WTC11 (cell line): ENCODE measurements at regions not wholly inside any gene's neighbourhood (a gene's known extent, or its start where the extent isn't known, plus 50 kb on each side); places are given as distances from the start of the nearest gene placed in this dataset.
A peak's percentile ranks its signal among the peaks of the same experiment; 100 is the strongest.

Source experiments
- ATAC-seq: fragments of 200-7000 bp; cut with Tn5 transposase; 2 replicates; pipeline ENCODE4 v1.10.0; 2021; ENCODE audit warnings: mild to moderate bottlenecking, moderate library complexity
- CTCF ChIA-PET: fragments of 300-600 bp; sonication (Branson Sonifier 250); formaldehyde crosslinking; loops from one replicate; lab custom pipeline; 2021; ENCODE audit warnings: antibody characterized with exemption; lab: Charles Lee
- POLR2A ChIA-PET: fragments of 350-600 bp; sonication (Branson Sonifier 250); formaldehyde crosslinking; loops from one replicate; lab custom pipeline; 2021; ENCODE audit warnings: antibody characterized with exemption; lab: Charles Lee
- DNase-seq: peaks from one replicate; pipeline ENCODE4 v3.0.0; 2021; ENCODE audit warnings: low spot score
- H3K27ac Mint-ChIP-seq: 2 replicates; pipeline ENCODE4 v1.8.0; 2021; ENCODE audit warnings: mixed read lengths
- H3K27me3 Mint-ChIP-seq: 2 replicates; pipeline ENCODE4 v1.8.0; 2021; ENCODE audit warnings: low read depth, mild to moderate bottlenecking, moderate library complexity, mixed read lengths
- H3K36me3 Mint-ChIP-seq: 2 replicates; pipeline ENCODE4 v1.8.0; 2021; ENCODE audit warnings: mixed read lengths
- H3K4me1 Mint-ChIP-seq: 2 replicates; pipeline ENCODE4 v1.8.0; 2022; ENCODE audit warnings: mixed read lengths
- H3K4me3 Mint-ChIP-seq: 2 replicates; pipeline ENCODE4 v1.8.0; 2021; ENCODE audit warnings: mild to moderate bottlenecking, moderate library complexity, mixed read lengths
- H3K9me3 Mint-ChIP-seq: 2 replicates; pipeline ENCODE4 v1.8.0; 2021; ENCODE audit warnings: mixed read lengths
- ATF1 ChIP-seq: sonication (generic); formaldehyde crosslinking; IDR thresholded peaks from 2 replicates; pipeline ENCODE4 v1.8.1; 2023; ENCODE audit warnings: mild to moderate bottlenecking, moderate library complexity, missing genetic modification reagents
- CREM ChIP-seq: sonication (generic); formaldehyde crosslinking; IDR thresholded peaks from 2 replicates; pipeline ENCODE4 v1.8.1; 2022; ENCODE audit warnings: mild to moderate bottlenecking, missing genetic modification reagents, moderate library complexity
- FOXK1 ChIP-seq: sonication (generic); formaldehyde crosslinking; IDR thresholded peaks from 2 replicates; pipeline ENCODE4 v1.8.0; 2022; ENCODE audit warnings: mild to moderate bottlenecking, moderate library complexity, missing genetic modification reagents
- GTF2I ChIP-seq: fragments of 250-450 bp; sonication (Bioruptor Pico); conservative IDR thresholded peaks from 2 replicates; pipeline ENCODE4 v1.4.0; 2021; ENCODE audit warnings: mild to moderate bottlenecking
- MXD4 ChIP-seq: fragments of 250-450 bp; sonication (Bioruptor Pico); IDR thresholded peaks from 2 replicates; pipeline ENCODE4 v1.8.0; 2021; ENCODE audit warnings: mild to moderate bottlenecking, moderate library complexity, borderline replicate concordance
- NR3C1 ChIP-seq: sonication (generic); formaldehyde crosslinking; conservative IDR thresholded peaks from 2 replicates; pipeline ENCODE4 v1.8.1; 2023; ENCODE audit warnings: low read depth, mild to moderate bottlenecking, missing genetic modification reagents
- RELA ChIP-seq: sonication (generic); formaldehyde crosslinking; IDR thresholded peaks from 2 replicates; pipeline ENCODE4 v1.8.1; 2022; ENCODE audit warnings: missing genetic modification reagents, mild to moderate bottlenecking, borderline replicate concordance
- TCF7 ChIP-seq: sonication (generic); formaldehyde crosslinking; IDR thresholded peaks from 2 replicates; pipeline ENCODE4 v1.8.0; 2022; ENCODE audit warnings: mild to moderate bottlenecking, low read depth, missing genetic modification reagents, moderate library complexity
- TEAD1 ChIP-seq: sonication (generic); formaldehyde crosslinking; IDR thresholded peaks from 2 replicates; pipeline ENCODE4 v1.8.0; 2022; ENCODE audit warnings: mild to moderate bottlenecking, missing genetic modification reagents
- ZNF317 ChIP-seq: sonication (generic); formaldehyde crosslinking; IDR thresholded peaks from 2 replicates; pipeline ENCODE4 v1.8.1; 2023; ENCODE audit warnings: low read depth, mild to moderate bottlenecking, moderate library complexity, missing genetic modification reagents, borderline replicate concordance
- ZNF396 ChIP-seq: fragments of 250-450 bp; sonication (Bioruptor Pico); IDR thresholded peaks from 2 replicates; pipeline ENCODE4 v1.8.0; 2021; ENCODE audit warnings: mild to moderate bottlenecking, moderate library complexity, borderline replicate concordance
- TF ChIP-seq, protein P1 (sequence below): sonication (generic); formaldehyde crosslinking; IDR thresholded peaks from 2 replicates; pipeline ENCODE4 v1.8.1; 2023; ENCODE audit warnings: mild to moderate bottlenecking, missing genetic modification reagents, moderate library complexity
- TF ChIP-seq, protein P2 (sequence below): fragments of 250-450 bp; sonication (Bioruptor Pico); IDR thresholded peaks from 2 replicates; pipeline ENCODE4 v1.9.0; 2021; ENCODE audit warnings: mild to moderate bottlenecking, borderline replicate concordance
- TF ChIP-seq, protein P3 (sequence below): sonication (generic); formaldehyde crosslinking; IDR thresholded peaks from 2 replicates; pipeline ENCODE4 v1.8.0; 2023; ENCODE audit warnings: mild to moderate bottlenecking, missing genetic modification reagents
- TF ChIP-seq, protein P4 (sequence below): sonication (generic); formaldehyde crosslinking; IDR thresholded peaks from 2 replicates; pipeline ENCODE4 v1.8.1; 2023; ENCODE audit warnings: mild to moderate bottlenecking, missing genetic modification reagents
- TF ChIP-seq, protein P5 (sequence below): sonication (generic); formaldehyde crosslinking; IDR thresholded peaks from 2 replicates; pipeline ENCODE4 v1.8.1; 2023; ENCODE audit warnings: mild to moderate bottlenecking, missing genetic modification reagents, moderate library complexity
- TF ChIP-seq, protein P6 (sequence below): sonication (generic); formaldehyde crosslinking; IDR thresholded peaks from 2 replicates; pipeline ENCODE4 v1.8.1; 2022; ENCODE audit warnings: mild to moderate bottlenecking, moderate library complexity, missing genetic modification reagents
- TF ChIP-seq, protein P7 (sequence below): sonication (generic); formaldehyde crosslinking; IDR thresholded peaks from 2 replicates; pipeline ENCODE4 v1.8.1; 2023; ENCODE audit warnings: mild to moderate bottlenecking, missing genetic modification reagents, borderline replicate concordance
- TF ChIP-seq, protein P8 (sequence below): sonication (generic); formaldehyde crosslinking; IDR thresholded peaks from 2 replicates; pipeline ENCODE4 v1.8.0; 2023; ENCODE audit warnings: missing genetic modification reagents

DNA sequence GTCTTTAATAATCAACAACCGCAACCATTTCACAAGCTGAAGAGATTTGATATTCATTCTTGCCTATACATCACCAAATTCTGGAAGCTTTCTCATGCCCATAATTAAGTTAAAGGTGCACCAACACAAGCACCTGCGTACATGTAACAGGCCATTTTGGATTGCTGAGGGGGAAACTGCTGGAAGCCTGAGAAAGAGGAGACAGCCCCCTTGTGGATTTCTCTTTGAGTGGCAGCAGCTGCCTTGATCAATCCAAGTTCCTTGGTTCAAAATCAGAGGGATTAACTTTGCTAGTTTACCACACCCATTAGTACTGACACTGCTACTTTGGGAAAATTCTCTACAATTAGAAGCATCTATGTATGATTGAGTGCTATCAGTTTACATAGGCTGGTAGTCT is 321.1 kb downstream of the NOVA1 start:
- CTCF ChIA-PET: interaction anchor here (0.8 to 2.2 kb wide), 4 partner anchors 21 to 192 kb away, joined by 3 to 16 read pairs (median 6); no protein-coding TSS in a partner anchor
- Mint-ChIP-seq H3K9me3 (peaks cover 10% of the 10 kb centered on the region), H3K27me3 (no peaks in the 10 kb centered on the region), H3K4me3 (no peak overlapping the region), H3K36me3 (no peaks in the 10 kb centered on the region), H3K4me1 (peaks cover 15% of the 10 kb centered on the region), H3K27ac (no peak overlapping the region)
- ATAC-seq (peak; percentile 83), DNase-seq (peak; percentile 38)
- TF ChIP-seq, protein P1, sequence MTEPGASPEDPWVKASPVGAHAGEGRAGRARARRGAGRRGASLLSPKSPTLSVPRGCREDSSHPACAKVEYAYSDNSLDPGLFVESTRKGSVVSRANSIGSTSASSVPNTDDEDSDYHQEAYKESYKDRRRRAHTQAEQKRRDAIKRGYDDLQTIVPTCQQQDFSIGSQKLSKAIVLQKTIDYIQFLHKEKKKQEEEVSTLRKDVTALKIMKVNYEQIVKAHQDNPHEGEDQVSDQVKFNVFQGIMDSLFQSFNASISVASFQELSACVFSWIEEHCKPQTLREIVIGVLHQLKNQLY (CRISPR knock-in tag): no peak
- TF ChIP-seq ZNF396 (CRISPR knock-in tag): no peak
- TF ChIP-seq, protein P2, sequence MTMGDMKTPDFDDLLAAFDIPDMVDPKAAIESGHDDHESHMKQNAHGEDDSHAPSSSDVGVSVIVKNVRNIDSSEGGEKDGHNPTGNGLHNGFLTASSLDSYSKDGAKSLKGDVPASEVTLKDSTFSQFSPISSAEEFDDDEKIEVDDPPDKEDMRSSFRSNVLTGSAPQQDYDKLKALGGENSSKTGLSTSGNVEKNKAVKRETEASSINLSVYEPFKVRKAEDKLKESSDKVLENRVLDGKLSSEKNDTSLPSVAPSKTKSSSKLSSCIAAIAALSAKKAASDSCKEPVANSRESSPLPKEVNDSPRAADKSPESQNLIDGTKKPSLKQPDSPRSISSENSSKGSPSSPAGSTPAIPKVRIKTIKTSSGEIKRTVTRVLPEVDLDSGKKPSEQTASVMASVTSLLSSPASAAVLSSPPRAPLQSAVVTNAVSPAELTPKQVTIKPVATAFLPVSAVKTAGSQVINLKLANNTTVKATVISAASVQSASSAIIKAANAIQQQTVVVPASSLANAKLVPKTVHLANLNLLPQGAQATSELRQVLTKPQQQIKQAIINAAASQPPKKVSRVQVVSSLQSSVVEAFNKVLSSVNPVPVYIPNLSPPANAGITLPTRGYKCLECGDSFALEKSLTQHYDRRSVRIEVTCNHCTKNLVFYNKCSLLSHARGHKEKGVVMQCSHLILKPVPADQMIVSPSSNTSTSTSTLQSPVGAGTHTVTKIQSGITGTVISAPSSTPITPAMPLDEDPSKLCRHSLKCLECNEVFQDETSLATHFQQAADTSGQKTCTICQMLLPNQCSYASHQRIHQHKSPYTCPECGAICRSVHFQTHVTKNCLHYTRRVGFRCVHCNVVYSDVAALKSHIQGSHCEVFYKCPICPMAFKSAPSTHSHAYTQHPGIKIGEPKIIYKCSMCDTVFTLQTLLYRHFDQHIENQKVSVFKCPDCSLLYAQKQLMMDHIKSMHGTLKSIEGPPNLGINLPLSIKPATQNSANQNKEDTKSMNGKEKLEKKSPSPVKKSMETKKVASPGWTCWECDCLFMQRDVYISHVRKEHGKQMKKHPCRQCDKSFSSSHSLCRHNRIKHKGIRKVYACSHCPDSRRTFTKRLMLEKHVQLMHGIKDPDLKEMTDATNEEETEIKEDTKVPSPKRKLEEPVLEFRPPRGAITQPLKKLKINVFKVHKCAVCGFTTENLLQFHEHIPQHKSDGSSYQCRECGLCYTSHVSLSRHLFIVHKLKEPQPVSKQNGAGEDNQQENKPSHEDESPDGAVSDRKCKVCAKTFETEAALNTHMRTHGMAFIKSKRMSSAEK (CRISPR knock-in tag): no peak
- TF ChIP-seq, protein P3, sequence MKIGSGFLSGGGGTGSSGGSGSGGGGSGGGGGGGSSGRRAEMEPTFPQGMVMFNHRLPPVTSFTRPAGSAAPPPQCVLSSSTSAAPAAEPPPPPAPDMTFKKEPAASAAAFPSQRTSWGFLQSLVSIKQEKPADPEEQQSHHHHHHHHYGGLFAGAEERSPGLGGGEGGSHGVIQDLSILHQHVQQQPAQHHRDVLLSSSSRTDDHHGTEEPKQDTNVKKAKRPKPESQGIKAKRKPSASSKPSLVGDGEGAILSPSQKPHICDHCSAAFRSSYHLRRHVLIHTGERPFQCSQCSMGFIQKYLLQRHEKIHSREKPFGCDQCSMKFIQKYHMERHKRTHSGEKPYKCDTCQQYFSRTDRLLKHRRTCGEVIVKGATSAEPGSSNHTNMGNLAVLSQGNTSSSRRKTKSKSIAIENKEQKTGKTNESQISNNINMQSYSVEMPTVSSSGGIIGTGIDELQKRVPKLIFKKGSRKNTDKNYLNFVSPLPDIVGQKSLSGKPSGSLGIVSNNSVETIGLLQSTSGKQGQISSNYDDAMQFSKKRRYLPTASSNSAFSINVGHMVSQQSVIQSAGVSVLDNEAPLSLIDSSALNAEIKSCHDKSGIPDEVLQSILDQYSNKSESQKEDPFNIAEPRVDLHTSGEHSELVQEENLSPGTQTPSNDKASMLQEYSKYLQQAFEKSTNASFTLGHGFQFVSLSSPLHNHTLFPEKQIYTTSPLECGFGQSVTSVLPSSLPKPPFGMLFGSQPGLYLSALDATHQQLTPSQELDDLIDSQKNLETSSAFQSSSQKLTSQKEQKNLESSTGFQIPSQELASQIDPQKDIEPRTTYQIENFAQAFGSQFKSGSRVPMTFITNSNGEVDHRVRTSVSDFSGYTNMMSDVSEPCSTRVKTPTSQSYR: no peak
- no peak for TF ChIP-seq CREM (CRISPR knock-in tag)
- TF ChIP-seq TEAD1 (CRISPR knock-in tag): no peak
- TF ChIP-seq TCF7 (CRISPR knock-in tag): no peak
- no peak for TF ChIP-seq GTF2I
- no peak for TF ChIP-seq RELA (CRISPR knock-in tag)
- no peak for TF ChIP-seq NR3C1 (CRISPR knock-in tag)
- TF ChIP-seq, protein P4, sequence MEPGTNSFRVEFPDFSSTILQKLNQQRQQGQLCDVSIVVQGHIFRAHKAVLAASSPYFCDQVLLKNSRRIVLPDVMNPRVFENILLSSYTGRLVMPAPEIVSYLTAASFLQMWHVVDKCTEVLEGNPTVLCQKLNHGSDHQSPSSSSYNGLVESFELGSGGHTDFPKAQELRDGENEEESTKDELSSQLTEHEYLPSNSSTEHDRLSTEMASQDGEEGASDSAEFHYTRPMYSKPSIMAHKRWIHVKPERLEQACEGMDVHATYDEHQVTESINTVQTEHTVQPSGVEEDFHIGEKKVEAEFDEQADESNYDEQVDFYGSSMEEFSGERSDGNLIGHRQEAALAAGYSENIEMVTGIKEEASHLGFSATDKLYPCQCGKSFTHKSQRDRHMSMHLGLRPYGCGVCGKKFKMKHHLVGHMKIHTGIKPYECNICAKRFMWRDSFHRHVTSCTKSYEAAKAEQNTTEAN (CRISPR knock-in tag): no peak
- POLR2A ChIA-PET: no interaction called here

DNA sequence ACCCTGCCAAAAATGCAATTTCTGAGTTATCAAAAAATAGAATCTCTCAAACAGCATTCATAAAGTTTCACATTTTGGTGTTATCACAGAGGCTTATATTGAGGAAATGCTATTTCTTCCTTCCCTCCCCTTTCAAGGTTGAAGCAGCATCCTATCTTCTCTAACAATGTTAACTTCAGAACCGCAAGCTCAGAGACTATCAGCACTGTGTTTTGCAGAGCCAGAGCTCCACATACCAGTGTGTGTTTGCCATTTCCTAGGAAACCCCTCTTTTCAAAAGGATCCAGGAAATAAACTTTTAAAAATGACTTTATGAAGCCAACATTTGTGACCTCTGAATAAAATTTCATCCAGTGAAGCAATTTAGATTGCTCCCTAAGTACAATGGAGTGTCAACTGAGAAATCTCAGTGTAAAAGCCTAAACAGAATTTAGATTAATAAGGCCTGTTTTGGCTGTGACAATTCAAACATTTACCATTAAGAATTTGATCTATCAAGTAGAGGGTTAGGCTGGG is 332.6 kb downstream of the NOVA1 start:
- Mint-ChIP-seq H3K27me3 (no peaks in the 10 kb centered on the region), H3K27ac (no peak overlapping the region), H3K9me3 (peaks cover 14% of the 10 kb centered on the region), H3K4me1 (peaks cover 28% of the 10 kb centered on the region), H3K4me3 (no peak overlapping the region), H3K36me3 (peaks cover 10% of the 10 kb centered on the region)
- DNase-seq: no peak
- ChIA-PET POLR2A (no interaction called here), CTCF (interaction anchor here (1.0 kb wide), 1 partner anchor 10 kb away, joined by 5 read pairs; no protein-coding TSS in a partner anchor)
- no peak for ATAC-seq
- TF ChIP-seq ATF1 (CRISPR knock-in tag) (no peak), ZNF317 (CRISPR knock-in tag) (no peak), FOXK1 (CRISPR knock-in tag) (no peak), MXD4 (no peak)
- TF ChIP-seq, protein P5, sequence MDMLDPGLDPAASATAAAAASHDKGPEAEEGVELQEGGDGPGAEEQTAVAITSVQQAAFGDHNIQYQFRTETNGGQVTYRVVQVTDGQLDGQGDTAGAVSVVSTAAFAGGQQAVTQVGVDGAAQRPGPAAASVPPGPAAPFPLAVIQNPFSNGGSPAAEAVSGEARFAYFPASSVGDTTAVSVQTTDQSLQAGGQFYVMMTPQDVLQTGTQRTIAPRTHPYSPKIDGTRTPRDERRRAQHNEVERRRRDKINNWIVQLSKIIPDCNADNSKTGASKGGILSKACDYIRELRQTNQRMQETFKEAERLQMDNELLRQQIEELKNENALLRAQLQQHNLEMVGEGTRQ (CRISPR knock-in tag): no peak
- TF ChIP-seq, protein P6, sequence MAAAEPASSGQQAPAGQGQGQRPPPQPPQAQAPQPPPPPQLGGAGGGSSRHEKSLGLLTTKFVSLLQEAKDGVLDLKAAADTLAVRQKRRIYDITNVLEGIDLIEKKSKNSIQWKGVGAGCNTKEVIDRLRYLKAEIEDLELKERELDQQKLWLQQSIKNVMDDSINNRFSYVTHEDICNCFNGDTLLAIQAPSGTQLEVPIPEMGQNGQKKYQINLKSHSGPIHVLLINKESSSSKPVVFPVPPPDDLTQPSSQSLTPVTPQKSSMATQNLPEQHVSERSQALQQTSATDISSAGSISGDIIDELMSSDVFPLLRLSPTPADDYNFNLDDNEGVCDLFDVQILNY: no peak
- TF ChIP-seq, protein P7, sequence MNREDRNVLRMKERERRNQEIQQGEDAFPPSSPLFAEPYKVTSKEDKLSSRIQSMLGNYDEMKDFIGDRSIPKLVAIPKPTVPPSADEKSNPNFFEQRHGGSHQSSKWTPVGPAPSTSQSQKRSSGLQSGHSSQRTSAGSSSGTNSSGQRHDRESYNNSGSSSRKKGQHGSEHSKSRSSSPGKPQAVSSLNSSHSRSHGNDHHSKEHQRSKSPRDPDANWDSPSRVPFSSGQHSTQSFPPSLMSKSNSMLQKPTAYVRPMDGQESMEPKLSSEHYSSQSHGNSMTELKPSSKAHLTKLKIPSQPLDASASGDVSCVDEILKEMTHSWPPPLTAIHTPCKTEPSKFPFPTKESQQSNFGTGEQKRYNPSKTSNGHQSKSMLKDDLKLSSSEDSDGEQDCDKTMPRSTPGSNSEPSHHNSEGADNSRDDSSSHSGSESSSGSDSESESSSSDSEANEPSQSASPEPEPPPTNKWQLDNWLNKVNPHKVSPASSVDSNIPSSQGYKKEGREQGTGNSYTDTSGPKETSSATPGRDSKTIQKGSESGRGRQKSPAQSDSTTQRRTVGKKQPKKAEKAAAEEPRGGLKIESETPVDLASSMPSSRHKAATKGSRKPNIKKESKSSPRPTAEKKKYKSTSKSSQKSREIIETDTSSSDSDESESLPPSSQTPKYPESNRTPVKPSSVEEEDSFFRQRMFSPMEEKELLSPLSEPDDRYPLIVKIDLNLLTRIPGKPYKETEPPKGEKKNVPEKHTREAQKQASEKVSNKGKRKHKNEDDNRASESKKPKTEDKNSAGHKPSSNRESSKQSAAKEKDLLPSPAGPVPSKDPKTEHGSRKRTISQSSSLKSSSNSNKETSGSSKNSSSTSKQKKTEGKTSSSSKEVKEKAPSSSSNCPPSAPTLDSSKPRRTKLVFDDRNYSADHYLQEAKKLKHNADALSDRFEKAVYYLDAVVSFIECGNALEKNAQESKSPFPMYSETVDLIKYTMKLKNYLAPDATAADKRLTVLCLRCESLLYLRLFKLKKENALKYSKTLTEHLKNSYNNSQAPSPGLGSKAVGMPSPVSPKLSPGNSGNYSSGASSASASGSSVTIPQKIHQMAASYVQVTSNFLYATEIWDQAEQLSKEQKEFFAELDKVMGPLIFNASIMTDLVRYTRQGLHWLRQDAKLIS (CRISPR knock-in tag): no peak
- TF ChIP-seq, protein P8, sequence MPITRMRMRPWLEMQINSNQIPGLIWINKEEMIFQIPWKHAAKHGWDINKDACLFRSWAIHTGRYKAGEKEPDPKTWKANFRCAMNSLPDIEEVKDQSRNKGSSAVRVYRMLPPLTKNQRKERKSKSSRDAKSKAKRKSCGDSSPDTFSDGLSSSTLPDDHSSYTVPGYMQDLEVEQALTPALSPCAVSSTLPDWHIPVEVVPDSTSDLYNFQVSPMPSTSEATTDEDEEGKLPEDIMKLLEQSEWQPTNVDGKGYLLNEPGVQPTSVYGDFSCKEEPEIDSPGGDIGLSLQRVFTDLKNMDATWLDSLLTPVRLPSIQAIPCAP (CRISPR knock-in tag): no peak
